ENCODE measurements at regions not wholly inside any gene's neighbourhood (a gene's known extent, or its start where the extent isn't known, plus 50 kb on each side); places are given as distances from the start of the nearest gene placed in this dataset. TPM values are rescaled to one million over a fixed set of nuclear protein-coding genes. Genes with fewer than 3 reads are reported as not detected.

Small RNA genes lying in the stretch of these regions (small RNA-seq; reads per million reads assigned to genes)
- gene RF00096 (ENCODE audit: insufficient read depth) = not detected

Measured in neuronal stem cell (in vitro differentiated cells).